IMR-90 (cell line): ENCODE measurements at regions not wholly inside any gene's neighbourhood (a gene's known extent, or its start where the extent isn't known, plus 50 kb on each side); places are given as distances from the start of the nearest gene placed in this dataset.

Source experiments
- ATAC-seq: fragments of 200-7000 bp; cut with Tn5 transposase; 2 replicates; pipeline ENCODE4 v1.9.1; 2020; ENCODE audit warnings: low read depth, mild to moderate bottlenecking, moderate library complexity
- BruUV-seq: library from RNA; stranded (reverse); fragments of 400-500 nt; replicated peaks from 2 replicates; lab custom pipeline; 2021; lab: Mats Ljungman, UMichigan
- CTCF ChIA-PET: fragments of 300-600 bp; formaldehyde crosslinking; extraction: SDS; loops from one replicate; lab custom pipeline; 2021; ENCODE audit warnings: antibody characterized with exemption; lab: Yijun Ruan, JAX
- POLR2A ChIA-PET: fragments of 300-600 bp; sonication (Branson Sonifier 250); formaldehyde crosslinking; loops from one replicate; lab custom pipeline; 2022; ENCODE audit warnings: antibody characterized with exemption; ENCODE audit not compliant: unreplicated experiment; lab: Charles Lee
- DNase-seq: peaks from one replicate; pipeline ENCODE4 v3.0.0; 2013
- H2AFZ ChIP-seq: replicated peaks from 2 replicates; pipeline ENCODE3; 2013; ENCODE audit warnings: low read length, mild to moderate bottlenecking; ENCODE audit not compliant: poor library complexity
- H2AK5ac ChIP-seq: 2 replicates; pipeline ENCODE4 v1.6.1; 2013; ENCODE audit warnings: low read depth, low read length, inconsistent platforms
- H2AK9ac ChIP-seq: replicated peaks from 2 replicates; pipeline ENCODE3; 2013; ENCODE audit warnings: mild to moderate bottlenecking, low read depth, low read length, moderate library complexity; ENCODE audit not compliant: poor library complexity
- H2BK120ac ChIP-seq: 2 replicates; pipeline ENCODE4 v1.6.1; 2013; ENCODE audit warnings: low read depth, low read length, inconsistent platforms
- H2BK15ac ChIP-seq: 3 replicates; pipeline ENCODE4 v1.6.1; 2013; ENCODE audit warnings: low read depth, low read length, inconsistent platforms
- H2BK20ac ChIP-seq: 2 replicates; pipeline ENCODE4 v1.6.1; 2013; ENCODE audit warnings: low read depth, mild to moderate bottlenecking, inconsistent platforms, low read length, moderate library complexity
- H2BK5ac ChIP-seq: 2 replicates; pipeline ENCODE4 v1.6.1; 2013; ENCODE audit warnings: mild to moderate bottlenecking, low read depth, low read length, inconsistent platforms; ENCODE audit not compliant: poor library complexity, severe bottlenecking
- H3K14ac ChIP-seq: replicated peaks from 2 replicates; pipeline ENCODE4 v1.6.1; 2013; ENCODE audit warnings: low read depth, low read length, inconsistent platforms
- H3K18ac ChIP-seq: 2 replicates; pipeline ENCODE4 v1.6.1; 2013; ENCODE audit warnings: low read depth, low read length, control low read depth
- H3K23ac ChIP-seq: 2 replicates; pipeline ENCODE4 v1.6.1; 2013; ENCODE audit warnings: low read depth, low read length, inconsistent platforms
- H3K27ac ChIP-seq: 2 replicates; pipeline ENCODE4 v1.5.1; 2013; ENCODE audit warnings: mild to moderate bottlenecking, control low read depth, low read length; ENCODE audit not compliant: insufficient read depth
- H3K27me3 ChIP-seq: 2 replicates; pipeline ENCODE4 v1.6.1; 2013; ENCODE audit warnings: low read length; ENCODE audit not compliant: control insufficient read depth, insufficient read depth
- H3K36me3 ChIP-seq: 2 replicates; pipeline ENCODE4 v1.6.1; 2013; ENCODE audit warnings: low read length, mixed read lengths; ENCODE audit not compliant: control insufficient read depth, insufficient read depth
- H3K4ac ChIP-seq: 2 replicates; pipeline ENCODE4 v1.6.1; 2013; ENCODE audit warnings: low read depth, low read length, inconsistent platforms
- H3K4me1 ChIP-seq: 2 replicates; pipeline ENCODE4 v1.6.1; 2013; ENCODE audit warnings: low read length, mixed read lengths; ENCODE audit not compliant: control insufficient read depth, insufficient read depth
- H3K4me2 ChIP-seq: 2 replicates; pipeline ENCODE4 v1.6.1; 2013; ENCODE audit warnings: low read depth, mild to moderate bottlenecking, control low read depth, low read length, moderate library complexity
- H3K4me3 ChIP-seq: 2 replicates; pipeline ENCODE4 v1.5.1; 2013; ENCODE audit warnings: low read depth, mild to moderate bottlenecking, control low read depth, low read length, moderate library complexity; ENCODE audit not compliant: insufficient read depth
- H3K56ac ChIP-seq: 2 replicates; pipeline ENCODE4 v1.6.1; 2013; ENCODE audit warnings: low read length, inconsistent platforms; ENCODE audit not compliant: insufficient read depth; ENCODE audit errors: extremely low read depth
- H3K79me1 ChIP-seq, 2 experiments: 2 replicates each; pipeline ENCODE4 v1.6.1; 2013; ENCODE audit warnings: low read length in 2 of 2, inconsistent platforms in 1 of 2, low read depth in 1 of 2
- H3K9ac ChIP-seq: 2 replicates; pipeline ENCODE4 v1.6.1; 2013; ENCODE audit warnings: low read depth, low read length, control low read depth
- H3K9me1 ChIP-seq: 2 replicates; pipeline ENCODE4 v1.6.1; 2013; ENCODE audit warnings: low read length, inconsistent platforms; ENCODE audit not compliant: insufficient read depth
- H3K9me3 ChIP-seq: 2 replicates; pipeline ENCODE4 v1.6.1; 2013; ENCODE audit warnings: low read length; ENCODE audit not compliant: control insufficient read depth, insufficient read depth
- H4K20me1 ChIP-seq: 2 replicates; pipeline ENCODE4 v1.6.1; 2013; ENCODE audit warnings: low read length, inconsistent platforms; ENCODE audit not compliant: insufficient read depth
- H4K5ac ChIP-seq: 2 replicates; pipeline ENCODE4 v1.6.1; 2013; ENCODE audit warnings: mild to moderate bottlenecking, low read depth, low read length, control low read depth
- H4K8ac ChIP-seq, 2 experiments: 2 replicates each; pipeline ENCODE4 v1.6.1; 2013; ENCODE audit warnings: low read depth in 2 of 2, low read length in 2 of 2, control low read depth in 1 of 2, inconsistent platforms in 1 of 2
- H4K91ac ChIP-seq: 2 replicates; pipeline ENCODE4 v1.6.1; 2013; ENCODE audit warnings: low read depth, low read length, inconsistent platforms; ENCODE audit not compliant: insufficient read depth
- USF2 ChIP-seq: fragments of 150-350 bp; IDR thresholded peaks from 2 replicates; pipeline ENCODE4 v1.6.1; 2017; ENCODE audit warnings: mild to moderate bottlenecking, antibody characterized with exemption, low read length, low read depth
- WGBS, 2 experiments: methylation state at CpG; one replicate each; pipeline versions ENCODE4 v1.1.5 to v1.1.7; 2013; ENCODE audit warnings: missing lambda C conversion rate in 2 of 2; ENCODE audit not compliant: insufficient read length in 1 of 2; ENCODE audit errors: extremely low coverage in 2 of 2; 5-methylcytosine and 5-hydroxymethylcytosine counted together
- dilution Hi-C: fragments of 300-500 bp; cut with HindIII; formaldehyde crosslinking; loops from one replicate; pipeline ENCODE4 v1.14.3; 2018; ENCODE audit warnings: low sequenced_read_pairs; ENCODE audit not compliant: unreplicated experiment
- in situ Hi-C: fragments of 300-500 bp; cut with MboI; formaldehyde crosslinking; loops from 3 replicates; pipeline ENCODE4 v1.14.3; 2019; ENCODE audit warnings: low sequenced_read_pairs, inconsistent platforms, mixed read lengths
- intact Hi-C: fragments of 100-400 bp; cut with micrococcal nuclease; formaldehyde crosslinking; loops from 2 replicates; pipeline ENCODE4 v1.10.0; 2022

- H2AFZ ChIP-seq: no peak overlapping the region
- POLR2A ChIA-PET: no interaction called here
These were observed 713.5 kb downstream of the AMY1C start for GRCh38 chr1:104463126-104463697.

More at GRCh38 chr1:104463126-104463697, 713.5 kb downstream of the AMY1C start:
- 87% methylated on average over 5 of the region's 12 CpGs; no CpG with 5 or more reads in 1 of the 2 experiments for WGBS, 2 experiments
- Histone ChIP-seq H3K18ac (no peak overlapping the region), H3K9me3 (peaks cover 35% of the 10 kb centered on the region), H3K9me1 (no peaks in the 10 kb centered on the region), H3K27me3 (no peaks in the 10 kb centered on the region), H2BK5ac (no peak overlapping the region), H3K36me3 (no peaks in the 10 kb centered on the region), H3K4me3 (no peak overlapping the region), H4K20me1 (no peaks in the 10 kb centered on the region), H3K9ac (no peak overlapping the region), H2BK20ac (no peak overlapping the region), H3K4me2 (no peak overlapping the region), H3K4ac (no peak overlapping the region), H3K79me1 (no peaks in the 10 kb centered on the region), H2BK15ac (no peak overlapping the region), H3K4me1 (no peaks in the 10 kb centered on the region), H4K91ac (no peak overlapping the region), H3K27ac (no peak overlapping the region), H2AK9ac (no peak overlapping the region), H3K14ac (no peak overlapping the region), H4K5ac (no peak overlapping the region), H2BK120ac (no peak overlapping the region), H4K8ac (no peak overlapping the region), H2AK5ac (no peak overlapping the region), H3K23ac (no peak overlapping the region), H3K56ac (no peak overlapping the region)
- no peak for TF ChIP-seq USF2
- ATAC-seq (no peak), DNase-seq (no peak)
- in situ Hi-C loops: no loop called here
- CTCF ChIA-PET: no interaction called here
- intact Hi-C loops: no loop called here
- dilution Hi-C loops: no loop called here
- no TSS peak for BruUV-seq
